ENCODE measurements at regions not wholly inside any gene's neighbourhood (a gene's known extent, or its start where the extent isn't known, plus 50 kb on each side); places are given as distances from the start of the nearest gene placed in this dataset.

- DNase-seq, result no peak
Measured at GRCh38 chr3:59486520-59486919, 436.7 kb upstream of the CFAP20DC start.

GRCh38 chr3:59483191-59483590 lies 433.4 kb upstream of the CFAP20DC start:
- DNase-seq, result no peak

- DNase-seq, result no peak
Measured at GRCh38 chr3:59482684-59483083, 432.9 kb upstream of the CFAP20DC start.

GRCh38 chr3:59481776-59482400 lies 432.1 kb upstream of the CFAP20DC start:
- no peak for DNase-seq

GRCh38 chr3:59480486-59480995 lies 430.7 kb upstream of the CFAP20DC start:
- DNase-seq, result no peak

GRCh38 chr3:59473636-59474035 lies 423.8 kb upstream of the CFAP20DC start:
- DNase-seq, result no peak

GRCh38 chr3:59472541-59472940 lies 422.7 kb upstream of the CFAP20DC start:
- no peak for DNase-seq

GRCh38 chr3:59469948-59470723 lies 420.3 kb upstream of the CFAP20DC start:
- DNase-seq, result no peak

GRCh38 chr3:59467476-59467875 lies 417.7 kb upstream of the CFAP20DC start:
- DNase-seq, result no peak

- DNase-seq, result no peak
Measured at GRCh38 chr3:59464187-59464586, 414.4 kb upstream of the CFAP20DC start.

GRCh38 chr3:59463253-59463652 lies 413.4 kb upstream of the CFAP20DC start:
- no peak for DNase-seq

GRCh38 chr3:59460068-59460467 lies 410.2 kb upstream of the CFAP20DC start:
- DNase-seq, result no peak

GRCh38 chr3:59456852-59457485 lies 407.1 kb upstream of the CFAP20DC start:
- DNase-seq, result no peak

- DNase-seq, result no peak
Measured at GRCh38 chr3:59451800-59452746, 402.2 kb upstream of the CFAP20DC start.

- DNase-seq, result peak; percentile 55
Measured at GRCh38 chr3:59450946-59451763, 401.3 kb upstream of the CFAP20DC start.

- DNase-seq, result no peak
Measured at GRCh38 chr3:59450437-59450836, 400.6 kb upstream of the CFAP20DC start.

- DNase-seq, result no peak
Measured at GRCh38 chr3:59446775-59447465, 397.1 kb upstream of the CFAP20DC start.

- no peak for DNase-seq
Measured at GRCh38 chr3:59444676-59445075, 394.9 kb upstream of the CFAP20DC start.

GRCh38 chr3:59444294-59444671 lies 394.5 kb upstream of the CFAP20DC start:
- no peak for DNase-seq

GRCh38 chr3:59443618-59444293 lies 393.9 kb upstream of the CFAP20DC start:
- DNase-seq, result no peak

- DNase-seq, result no peak
Measured at GRCh38 chr3:59442046-59442445, 392.2 kb upstream of the CFAP20DC start.

All from activated gamma-delta T cell treated with Interleukin-2 at 50 U/mL for 16 hours (primary cell).